ENCODE measurements at regions not wholly inside any gene's neighbourhood (a gene's known extent, or its start where the extent isn't known, plus 50 kb on each side); places are given as distances from the start of the nearest gene placed in this dataset.

- no peaks in the 10 kb centered on the region for H3K36me3 ChIP-seq (ENCODE audit: insufficient read depth)
- Mint-ChIP-seq H3K36me3 (ENCODE audit: low read depth) (no peaks in the 10 kb centered on the region), H3K4me3 (no peak overlapping the region), H3K4me1 (peaks cover 32% of the 10 kb centered on the region), H3K27ac (no peak overlapping the region), H3K27me3 (ENCODE audit: insufficient read depth, low read depth, poor library complexity) (peaks cover 24% of the 10 kb centered on the region), H3K9me3 (no peaks in the 10 kb centered on the region)
- 0 out of 2 replicates have a peak, but pooled peaks cover under 1% of the 10 kb centered on the region for H3K9me2 ChIP-seq (ENCODE audit: insufficient read depth)
- no peak overlapping the region for H3K4me2 ChIP-seq
- H2AFZ ChIP-seq: peak overlapping the region; percentile 87
- H3F3A ChIP-seq (replicated peaks; ENCODE audit: low read depth): no peaks in the 10 kb centered on the region
- no peaks in the 10 kb centered on the region for H4K20me1 ChIP-seq (replicated peaks; ENCODE audit: insufficient read depth)
- DNase-seq (ENCODE audit: low spot score) (no peak), ATAC-seq (no peak)
- 0 out of 2 replicates have a peak, but pooled peaks cover 8% of the 10 kb centered on the region for H3K4me1 ChIP-seq (ENCODE audit: insufficient read depth)
- H3K27me3 ChIP-seq (ENCODE audit: insufficient read depth): no peaks in the 10 kb centered on the region
- no peak overlapping the region for H3K27ac ChIP-seq (ENCODE audit: low read depth)
- no peaks in the 10 kb centered on the region for H3K79me2 ChIP-seq (replicated peaks; ENCODE audit: insufficient read depth)
- TF ChIP-seq POLR2AphosphoS5 (IDR thresholded peaks at IDR 0.05; ENCODE audit: low read depth) (no peak), ZNF331 (CRISPR knock-in tag; IDR thresholded peaks at IDR 0.05; ENCODE audit: low read depth) (no peak), ZNF114 (CRISPR knock-in tag; IDR thresholded peaks at IDR 0.05) (no peak), CTCF (conservative IDR thresholded peaks at IDR 0.05; ENCODE audit: low read depth in 2 of 2) (no peak), STAT1 (IDR thresholded peaks at IDR 0.05; ENCODE audit: unreplicated experiment) (no peak), JUNB (IDR thresholded peaks at IDR 0.05; ENCODE audit: unreplicated experiment) (no peak), CREB1 (CRISPR knock-in tag; IDR thresholded peaks at IDR 0.05; ENCODE audit: low read depth) (no peak), EZH2 (IDR thresholded peaks at IDR 0.05; ENCODE audit: low read depth, unreplicated experiment) (no peak), EZH2phosphoT487 (IDR thresholded peaks at IDR 0.05; ENCODE audit: unreplicated experiment) (no peak), NANOG (IDR thresholded peaks at IDR 0.05; ENCODE audit: borderline replicate concordance) (no peak), ETS1 (IDR thresholded peaks at IDR 0.05) (no peak), ZNF462 (CRISPR knock-in tag; IDR thresholded peaks at IDR 0.05) (no peak), REST (IDR thresholded peaks at IDR 0.05; ENCODE audit: unreplicated experiment) (no peak)
- no peak overlapping the region for H3K4me3 ChIP-seq
These were observed 110.2 kb downstream of the CRYAA start for GRCh38 chr21:43278766-43279577.

Measured in GM23338 (cell line).